Endometrium (tissue), 2 donors: ENCODE measurements at regions not wholly inside any gene's neighbourhood (a gene's known extent, or its start where the extent isn't known, plus 50 kb on each side); places are given as distances from the start of the nearest gene placed in this dataset.

Experiments
- FAIRE-seq: peaks from 2 replicates; lab custom pipeline; 2012; peaks lifted over from hg19 to GRCh38; lab: Jason Lieb, UNC
- donor health status: control.
- donor health status: control.

GRCh38 chr11:35077709-35078469, 61.1 kb upstream of the CD44 start:
- FAIRE-seq = no peak

- FAIRE-seq = no peak
Measured at GRCh38 chr11:35078470-35078735, 60.6 kb upstream of the CD44 start.

- no peak for FAIRE-seq
Measured at GRCh38 chr11:35079611-35080010, 59.4 kb upstream of the CD44 start.

- no peak for FAIRE-seq
Measured at GRCh38 chr11:35082321-35083180, 56.4 kb upstream of the CD44 start.

GRCh38 chr11:35083181-35083430, 55.9 kb upstream of the CD44 start:
- no peak for FAIRE-seq

- no peak for FAIRE-seq
Measured at GRCh38 chr11:35083431-35084238, 55.3 kb upstream of the CD44 start.

GRCh38 chr11:35084817-35085440, 54.0 kb upstream of the CD44 start:
- FAIRE-seq = no peak

- FAIRE-seq = no peak
Measured at GRCh38 chr11:35085531-35086165, 53.3 kb upstream of the CD44 start.

- FAIRE-seq = no peak
Measured at GRCh38 chr11:35087648-35088047, 51.3 kb upstream of the CD44 start.

- no peak for FAIRE-seq
Measured at GRCh38 chr11:35088226-35088625, 50.7 kb upstream of the CD44 start.

- FAIRE-seq = no peak
Measured at GRCh38 chr11:35088676-35089075, 50.3 kb upstream of the CD44 start.
